Cardiac septum (tissue), 1 donor: ENCODE measurements at regions not wholly inside any gene's neighbourhood (a gene's known extent, or its start where the extent isn't known, plus 50 kb on each side); places are given as distances from the start of the nearest gene placed in this dataset.
A peak's percentile ranks its signal among the peaks of the same experiment; 100 is the strongest.

Experiments used
- DNase-seq: peaks from one replicate; pipeline ENCODE4 v3.0.0-alpha.2; 2020; ENCODE audit warnings: low spot score
- intact Hi-C: fragments of 100-400 bp; cut with DNase I; formaldehyde crosslinking; loops from one replicate; pipeline ENCODE4 v1.14.0; 2022
- donor health status: DM: no; HTN: no; CAD: no.

DNA sequence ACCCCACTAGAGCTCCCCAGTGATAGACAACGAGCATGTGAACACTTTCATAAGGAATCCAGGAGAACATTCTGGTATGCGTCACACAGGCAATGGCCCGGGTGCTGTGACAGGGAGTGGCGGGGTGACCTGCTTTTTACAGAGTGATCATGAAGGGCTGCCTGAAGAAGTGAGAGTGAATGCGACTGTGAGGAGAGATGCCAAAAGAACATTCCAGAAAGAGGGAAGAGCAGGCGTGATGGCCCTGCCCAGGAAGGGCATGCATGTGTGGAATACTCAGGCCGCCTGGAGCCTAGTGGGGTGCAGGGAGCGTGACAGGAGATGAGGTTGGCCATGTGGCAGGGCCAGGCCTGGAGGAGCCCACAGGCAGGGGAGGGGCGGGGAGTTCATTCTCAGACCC is 53.8 kb downstream of the FZD10 start:
- intact Hi-C loops: no loop called here
- no peak for DNase-seq

GRCh38 chr12:130218682-130219081 is 56.4 kb downstream of the FZD10 start:
- intact Hi-C loops: no loop called here
- DNase-seq: no peak

- intact Hi-C loops: no loop called here
These were observed 57.9 kb downstream of the FZD10 start for GRCh38 chr12:130219929-130220705.

DNA sequence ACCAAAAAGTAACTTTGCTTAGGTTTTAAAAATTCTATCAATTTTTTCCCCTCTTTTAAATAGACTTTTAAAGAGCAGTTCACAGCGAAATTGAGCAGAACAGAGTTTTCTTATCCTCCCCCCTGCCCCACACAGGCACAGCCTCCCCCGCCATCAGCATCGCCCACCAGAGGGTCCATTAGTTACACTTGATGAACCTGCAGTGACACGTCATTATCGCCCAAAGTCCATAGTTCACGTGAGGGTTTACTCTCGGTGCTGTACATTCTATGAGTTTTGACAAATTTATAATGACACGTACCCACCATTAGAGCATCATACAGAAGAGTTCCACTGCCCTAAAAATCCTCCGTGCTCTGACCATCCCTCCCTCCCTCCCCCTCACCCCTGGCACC is 58.4 kb downstream of the FZD10 start:
- DNase-seq: no peak
- intact Hi-C loops: no loop called here

More at GRCh38 chr12:130219929-130220705, 57.9 kb downstream of the FZD10 start:
- DNase-seq: no peak

GRCh38 chr12:130222519-130223218 is 60.4 kb downstream of the FZD10 start:
- intact Hi-C loops: no loop called here
- no peak for DNase-seq

DNA sequence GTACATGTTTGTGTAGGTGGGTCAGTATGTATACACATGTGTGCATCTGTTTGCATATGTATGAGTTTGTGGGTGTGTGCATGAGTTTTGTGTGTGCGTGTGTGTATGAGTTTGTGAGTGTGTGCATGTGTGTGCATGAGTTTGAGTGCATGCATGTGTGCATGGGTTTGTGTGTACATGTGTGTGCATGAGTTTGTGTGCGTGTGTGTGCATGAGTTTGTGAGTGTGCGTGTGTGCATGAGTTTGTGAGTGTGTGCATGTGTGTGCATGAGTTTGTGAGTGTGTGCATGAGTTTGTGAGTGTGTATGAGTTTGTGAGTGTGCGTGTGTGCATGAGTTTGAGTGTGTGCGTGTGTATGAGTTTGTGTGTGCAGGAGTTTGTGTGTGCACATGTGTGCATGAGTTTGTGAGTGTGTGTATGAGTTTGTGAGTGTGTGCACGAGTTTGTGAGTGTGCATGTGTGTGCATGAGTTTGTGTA is 61.5 kb downstream of the FZD10 start:
- intact Hi-C loops: no loop called here
- no peak for DNase-seq

GRCh38 chr12:130224613-130225012 is 62.3 kb downstream of the FZD10 start:
- intact Hi-C loops: no loop called here
- DNase-seq: no peak

GRCh38 chr12:130225347-130225746 is 63.1 kb downstream of the FZD10 start:
- intact Hi-C loops: no loop called here
- no peak for DNase-seq

GRCh38 chr12:130226126-130226525 is 63.9 kb downstream of the FZD10 start:
- DNase-seq: no peak
- intact Hi-C loops: no loop called here

DNA sequence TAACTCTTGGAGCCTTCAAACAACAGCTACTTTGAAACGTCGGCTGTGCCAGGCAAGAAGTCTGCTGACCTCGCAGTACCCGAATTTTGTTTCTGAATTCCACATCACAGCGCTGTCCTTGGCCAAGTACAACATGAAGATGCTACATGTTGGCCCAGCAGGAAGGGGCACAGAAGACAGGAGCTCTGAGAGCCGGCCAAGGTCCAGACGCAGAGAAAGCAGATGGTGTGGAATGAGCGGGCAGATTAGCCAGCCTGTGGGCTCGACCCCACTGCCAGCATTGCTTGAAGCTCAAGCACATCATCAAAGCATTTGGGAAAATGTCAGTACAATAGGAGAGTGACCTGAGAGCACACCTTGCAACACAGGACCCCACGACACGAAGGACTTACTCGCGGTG is 64.5 kb downstream of the FZD10 start:
- intact Hi-C loops: no loop called here
- DNase-seq: no peak

DNA sequence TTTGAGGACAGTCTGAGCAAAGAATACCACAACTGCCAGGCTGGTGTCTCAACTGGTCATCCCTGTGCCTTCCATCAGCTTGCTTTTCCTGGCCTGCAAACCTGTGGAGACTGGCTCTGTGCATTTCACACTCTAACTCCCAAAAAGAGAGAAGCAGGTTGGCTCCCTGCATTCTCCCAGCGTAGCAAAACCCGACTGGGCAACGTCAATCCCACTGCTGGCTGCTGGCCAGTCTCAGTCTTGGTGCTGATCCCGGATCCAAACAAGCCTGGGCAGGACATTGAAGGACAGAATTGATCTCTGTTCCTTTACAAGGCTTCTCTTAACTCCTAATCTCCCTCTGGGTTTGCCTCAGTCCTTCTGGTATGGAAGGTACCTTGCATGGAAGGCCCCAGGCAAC is 65.4 kb downstream of the FZD10 start:
- DNase-seq: no peak
- intact Hi-C loops: no loop called here

- peak; percentile 15 for DNase-seq
- intact Hi-C loops: no loop called here
These were observed 74.2 kb downstream of the FZD10 start for GRCh38 chr12:130236446-130236845.

DNA sequence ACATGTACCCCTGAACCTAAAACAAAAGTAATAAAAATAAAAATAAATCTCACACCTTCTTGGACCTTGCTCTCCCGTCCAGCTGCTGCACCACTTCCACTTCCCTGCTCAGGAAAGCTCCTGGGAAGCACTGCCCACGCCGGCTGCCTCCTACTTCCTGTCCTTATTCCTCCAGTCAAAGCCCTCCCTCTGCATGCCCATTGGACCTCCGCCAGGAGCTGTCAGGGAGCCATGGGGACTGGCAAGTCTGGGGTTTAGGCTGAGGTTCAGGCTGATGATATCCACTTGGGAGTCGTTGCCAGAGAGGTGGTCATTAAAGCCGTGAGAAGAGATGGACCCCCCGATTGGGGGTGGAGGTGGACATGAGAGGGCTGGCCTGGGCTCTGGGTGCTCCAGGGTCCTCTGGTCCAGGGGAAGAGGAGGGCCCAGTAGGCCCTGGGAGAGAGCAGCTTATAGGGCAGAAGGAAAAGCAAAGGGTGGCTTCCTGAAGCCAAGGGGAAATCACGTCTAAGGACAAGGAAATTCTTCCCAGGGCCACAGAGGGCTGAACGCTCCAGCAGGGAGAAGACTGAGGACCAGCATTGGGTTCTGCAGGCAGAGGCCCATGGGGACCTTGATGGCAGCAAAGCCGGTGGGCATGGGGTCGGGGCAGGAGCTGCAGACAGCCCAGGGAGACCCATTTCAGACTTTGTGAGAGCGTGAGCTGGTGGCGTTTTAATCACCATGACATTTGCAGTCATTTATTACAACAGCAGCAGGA is 78.7 kb downstream of the FZD10 start:
- intact Hi-C loops: no loop called here

DNA sequence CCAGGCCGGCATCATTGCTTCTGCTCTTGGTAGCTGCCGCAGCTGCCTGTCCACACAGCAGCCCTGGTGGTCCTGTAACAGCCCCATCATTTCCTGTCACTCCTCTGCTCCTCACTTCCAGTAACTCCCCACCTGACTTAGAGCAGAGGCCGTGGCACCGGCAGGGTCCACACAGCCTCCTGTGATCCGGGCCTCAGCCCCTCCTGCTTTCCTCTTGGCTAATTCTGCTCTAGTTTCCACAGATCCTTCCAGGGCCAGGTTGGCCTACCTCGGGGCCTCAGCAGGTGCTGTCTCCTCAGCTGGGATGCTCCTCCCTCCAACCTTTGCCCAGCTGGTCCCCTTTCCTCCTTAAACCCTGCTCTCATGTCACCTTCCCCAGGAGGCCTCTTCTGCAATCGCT is 80.2 kb downstream of the FZD10 start:
- DNase-seq: peak; percentile 17
- intact Hi-C loops: no loop called here

More for the DNA sequence above, 78.7 kb downstream of the FZD10 start:
- DNase-seq: peak; percentile 75

DNA sequence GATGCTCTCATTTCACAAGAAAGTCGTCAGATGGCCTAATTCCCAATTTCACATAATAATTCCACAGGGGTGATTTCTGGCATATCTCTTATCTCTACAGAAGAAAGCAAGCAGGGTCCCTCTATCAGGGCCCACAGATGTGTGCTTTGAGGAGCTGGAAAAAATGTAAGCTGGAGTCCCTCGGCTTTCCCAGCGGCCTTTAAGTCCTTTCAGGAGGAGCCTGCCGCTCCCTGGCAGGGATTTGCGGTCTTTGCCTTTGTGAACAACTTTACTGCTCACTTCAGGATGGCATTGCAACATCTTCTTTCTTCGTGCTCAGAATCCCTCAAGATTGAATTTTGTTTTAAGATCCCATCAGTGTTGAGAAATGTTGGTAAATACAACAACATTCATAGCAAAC is 83.0 kb downstream of the FZD10 start:
- intact Hi-C loops: no loop called here
- DNase-seq: no peak

- intact Hi-C loops: no loop called here
- no peak for DNase-seq
These were observed 84.3 kb downstream of the FZD10 start for GRCh38 chr12:130246560-130246959.

DNA sequence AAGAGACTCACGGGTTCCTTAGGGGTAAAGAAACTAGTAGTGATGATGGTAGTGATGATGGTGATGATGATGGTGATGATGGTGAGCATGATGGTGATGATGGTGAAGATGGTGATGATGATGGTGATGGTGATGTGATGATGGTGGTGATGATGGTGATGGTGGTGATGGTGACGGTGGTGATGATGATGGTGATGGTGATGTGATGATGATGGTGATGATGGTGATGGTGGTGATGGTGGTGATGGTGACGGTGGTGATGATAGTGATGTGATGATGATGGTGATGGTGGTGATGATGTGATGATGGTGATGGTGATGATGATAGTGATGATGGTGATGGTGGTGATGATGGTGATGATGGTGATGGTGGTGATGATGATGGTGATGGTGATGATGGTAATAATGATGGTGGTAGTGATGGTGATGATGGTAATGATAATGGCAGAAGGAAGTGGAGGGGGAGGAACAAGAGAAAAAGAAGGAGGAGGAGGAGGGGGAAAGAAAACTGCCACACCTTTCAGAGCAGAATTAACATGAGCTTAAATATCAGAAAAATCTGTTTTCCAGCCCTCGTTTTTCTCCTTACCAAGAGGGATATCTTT is 85.5 kb downstream of the FZD10 start:
- intact Hi-C loops: no loop called here
- DNase-seq: no peak

DNA sequence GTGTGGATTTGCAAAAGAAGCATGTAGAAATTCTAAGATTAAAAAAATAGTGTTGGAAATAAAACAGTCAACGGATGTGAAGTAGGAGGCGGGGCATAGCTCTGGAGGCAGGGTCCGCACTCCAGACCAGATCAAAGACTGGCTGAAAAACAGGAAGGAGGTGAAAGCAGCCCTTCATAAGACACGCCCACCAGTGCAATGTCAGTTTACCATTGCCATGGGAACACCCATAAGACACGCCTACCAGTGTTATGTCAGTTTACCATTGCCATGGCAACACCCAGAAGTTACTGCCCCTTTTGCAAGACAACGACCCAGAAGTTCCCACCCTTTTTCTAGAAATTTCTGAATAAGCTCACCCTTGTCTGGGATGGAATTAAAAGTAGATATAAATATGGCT is 87.1 kb downstream of the FZD10 start:
- intact Hi-C loops: no loop called here
- no peak for DNase-seq

GRCh38 chr12:130251236-130251780 is 86.4 kb upstream of the PIWIL1 start:
- DNase-seq: no peak
- intact Hi-C loops: no loop called here

GRCh38 chr12:130253866-130254265 is 83.8 kb upstream of the PIWIL1 start:
- DNase-seq: no peak
- intact Hi-C loops: no loop called here
